ENCODE measurements at regions not wholly inside any gene's neighbourhood (a gene's known extent, or its start where the extent isn't known, plus 50 kb on each side); places are given as distances from the start of the nearest gene placed in this dataset.

DNA sequence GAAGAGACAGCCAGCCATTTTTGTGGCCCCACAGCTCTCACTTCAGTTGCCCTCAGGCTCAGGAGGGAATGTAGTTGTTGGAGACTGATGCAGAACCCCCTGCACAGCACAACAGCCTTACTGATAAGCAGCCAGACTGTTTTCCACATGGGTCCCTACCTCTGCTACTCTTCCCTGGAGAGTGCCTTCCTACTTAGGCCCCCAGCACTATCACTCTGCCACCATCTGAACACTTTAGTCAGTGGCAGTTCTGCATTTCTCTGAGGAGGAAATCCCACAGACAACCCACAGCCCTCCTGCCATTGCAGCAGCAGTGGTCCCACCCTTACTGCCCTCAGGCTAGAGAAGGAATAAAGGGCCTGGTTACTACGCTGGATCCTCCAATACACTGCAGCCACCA lies 61.8 kb upstream of the PTPRD start:
- no peak for DNase-seq (ENCODE audit: low read depth)

- no peak for DNase-seq (ENCODE audit: low read depth)
These were observed 65.2 kb upstream of the PTPRD start for GRCh38 chr9:10678010-10678409.

- no peak for DNase-seq (ENCODE audit: low read depth)
These were observed 66.0 kb upstream of the PTPRD start for GRCh38 chr9:10678790-10679189.

DNA sequence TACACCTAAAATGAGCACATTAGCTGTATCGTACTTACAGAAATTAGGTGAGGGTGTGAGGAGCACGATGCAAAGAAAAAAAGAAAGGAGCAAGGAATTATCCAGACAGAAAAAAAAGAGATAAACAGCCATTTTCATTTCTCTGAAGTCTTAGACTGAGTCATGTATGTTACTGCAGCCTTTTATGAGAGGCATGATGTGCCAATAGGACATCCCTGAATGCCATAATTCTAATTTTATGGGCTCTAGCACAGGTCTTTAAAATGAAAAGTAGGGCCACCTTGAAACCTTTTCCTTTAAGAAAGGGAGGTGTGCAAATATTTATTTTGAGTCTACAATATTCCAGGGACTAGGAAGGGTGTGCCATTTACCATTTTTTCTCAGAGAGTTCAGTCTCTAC lies 74.1 kb upstream of the PTPRD start:
- DNase-seq (ENCODE audit: low read depth): no peak

DNA sequence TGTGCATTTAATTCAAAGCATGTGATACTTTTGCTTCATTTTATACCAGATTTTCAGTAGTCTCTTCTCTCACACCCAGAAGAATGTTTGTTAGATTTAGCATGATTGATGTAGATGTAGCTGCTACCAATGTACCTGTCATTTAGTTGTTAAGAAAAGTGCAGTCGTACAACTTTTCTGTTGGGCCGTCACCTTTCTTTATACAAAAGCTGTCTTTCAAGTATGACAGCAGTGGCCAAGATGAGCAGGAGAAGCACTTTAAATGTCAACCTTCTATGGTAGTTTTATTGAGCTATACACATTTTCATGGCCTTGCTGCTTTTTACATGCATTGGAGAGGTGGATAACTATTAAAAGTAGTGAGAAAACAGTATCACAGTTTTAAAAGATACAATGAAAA lies 77.7 kb upstream of the PTPRD start:
- no peak for DNase-seq (ENCODE audit: low read depth)

DNA sequence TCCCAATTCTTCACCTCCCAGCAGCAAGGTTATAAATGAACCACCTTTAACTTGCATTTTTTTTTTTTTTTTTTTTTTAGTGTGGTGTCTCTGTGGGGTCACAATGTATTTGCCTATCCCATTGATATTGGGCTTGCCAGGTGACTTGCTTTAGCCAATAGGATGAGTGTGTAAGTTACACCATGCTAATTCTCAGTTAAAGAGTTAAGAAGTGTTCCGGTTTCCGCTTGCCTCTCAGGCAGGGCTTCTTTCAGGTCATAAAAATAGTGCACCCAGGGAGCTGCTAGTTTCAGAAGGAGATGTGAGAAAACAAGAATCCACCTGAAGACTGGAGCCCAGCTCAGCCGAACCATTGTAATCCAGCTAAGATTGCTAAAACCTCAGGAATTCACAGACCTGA lies 84.2 kb upstream of the PTPRD start:
- DNase-seq (ENCODE audit: low read depth): no peak

DNA sequence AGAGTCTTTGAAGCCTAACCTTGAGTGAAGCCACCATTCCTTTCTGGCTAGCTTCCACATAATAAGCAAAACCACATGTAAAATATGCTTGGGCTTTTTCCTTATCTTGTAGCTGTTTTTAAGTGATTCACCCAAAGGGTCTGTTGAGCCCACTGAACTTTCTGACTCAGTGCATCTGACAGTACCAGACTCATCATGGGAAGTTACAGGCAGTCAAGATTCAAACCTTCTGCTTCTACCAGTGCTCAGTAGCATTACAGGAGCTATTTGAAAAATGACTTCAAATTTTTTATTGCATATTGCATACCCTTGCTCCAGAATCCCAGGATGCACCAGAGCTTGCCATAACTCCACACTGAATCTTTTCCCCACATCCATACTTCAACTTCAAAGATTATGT lies 87.5 kb upstream of the PTPRD start:
- DNase-seq (ENCODE audit: low read depth): no peak

- no peak for DNase-seq (ENCODE audit: low read depth)
These were observed 88.1 kb upstream of the PTPRD start for GRCh38 chr9:10700915-10701314.

GRCh38 chr9:10701906-10702305 lies 89.1 kb upstream of the PTPRD start:
- no peak for DNase-seq (ENCODE audit: low read depth)

DNA sequence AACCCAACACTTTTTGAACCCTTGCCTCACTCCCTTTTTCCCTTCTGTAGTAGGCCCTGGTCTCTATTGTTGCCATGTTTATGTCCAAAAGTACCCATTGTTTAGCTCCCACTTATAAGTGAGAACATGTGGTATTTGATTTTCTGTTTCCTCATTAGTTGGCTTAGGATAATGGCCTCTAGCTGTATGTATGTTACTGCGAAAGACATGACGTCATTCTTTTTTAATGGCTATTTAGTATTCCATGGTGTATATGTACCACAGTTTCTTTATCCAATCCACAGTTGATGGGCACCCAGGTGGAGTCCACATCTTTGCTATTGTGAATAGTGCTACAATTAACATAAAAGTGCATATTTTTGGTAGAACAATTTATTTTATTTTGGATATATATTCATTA lies 90.3 kb upstream of the PTPRD start:
- no peak for DNase-seq (ENCODE audit: low read depth)

DNA sequence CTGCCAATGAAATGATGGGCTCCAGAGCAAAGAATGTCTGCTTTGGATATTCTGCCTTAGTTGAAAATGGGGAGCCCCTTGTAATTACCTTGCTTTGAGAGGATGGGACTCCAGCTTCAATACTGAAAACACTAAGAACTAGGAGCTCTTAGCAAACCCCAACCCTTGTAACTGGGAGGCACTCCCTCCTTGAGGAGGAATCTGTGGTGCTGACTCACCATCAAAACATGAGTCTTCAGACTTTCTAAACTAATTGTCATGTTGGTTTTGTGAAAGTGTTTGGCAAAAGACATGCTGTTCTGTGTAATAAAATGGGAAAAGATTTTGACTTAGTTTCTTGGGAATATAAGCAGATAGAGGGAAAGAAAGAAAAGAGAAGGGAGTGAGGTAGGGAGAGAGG lies 91.9 kb upstream of the PTPRD start:
- DNase-seq (ENCODE audit: low read depth): peak; percentile 41

DNA sequence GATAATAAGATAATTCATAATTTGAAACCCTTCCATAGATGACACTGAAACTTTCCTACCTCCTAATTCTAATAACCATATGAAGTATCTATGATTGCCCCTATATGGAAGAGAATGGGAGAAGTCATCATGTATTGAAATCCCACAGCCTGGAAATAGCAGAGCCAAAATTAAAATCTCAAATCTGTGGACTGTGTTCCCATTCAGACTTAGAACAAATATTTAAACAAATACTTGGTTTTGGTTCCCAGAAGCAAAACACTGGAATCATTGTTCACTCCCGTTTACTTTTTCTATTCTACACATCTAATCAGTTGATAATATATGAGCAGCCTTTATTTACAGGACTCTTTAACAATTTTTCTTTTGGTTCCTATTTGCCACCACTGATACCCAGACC lies 92.6 kb upstream of the PTPRD start:
- DNase-seq (ENCODE audit: low read depth): no peak

DNA sequence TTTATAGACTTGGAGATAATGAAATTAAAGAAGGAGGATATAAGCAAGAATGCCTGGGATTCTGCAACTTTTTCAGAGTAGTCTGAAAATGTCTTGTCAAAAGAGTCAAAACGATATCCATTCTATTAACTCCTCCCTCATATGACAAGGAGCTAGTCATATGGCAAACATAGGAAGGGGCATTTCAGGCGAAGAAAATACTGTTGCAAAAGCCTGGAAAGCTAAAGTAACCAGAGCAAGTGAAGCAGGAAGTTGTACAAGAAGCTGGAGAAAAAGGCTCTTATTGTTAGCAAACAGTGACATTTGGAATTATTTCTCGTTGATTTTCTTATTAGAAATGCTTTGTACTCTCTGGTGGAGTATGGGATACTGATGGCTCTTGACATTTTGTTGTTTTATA lies 94.0 kb upstream of the PTPRD start:
- no peak for DNase-seq (ENCODE audit: low read depth)

DNA sequence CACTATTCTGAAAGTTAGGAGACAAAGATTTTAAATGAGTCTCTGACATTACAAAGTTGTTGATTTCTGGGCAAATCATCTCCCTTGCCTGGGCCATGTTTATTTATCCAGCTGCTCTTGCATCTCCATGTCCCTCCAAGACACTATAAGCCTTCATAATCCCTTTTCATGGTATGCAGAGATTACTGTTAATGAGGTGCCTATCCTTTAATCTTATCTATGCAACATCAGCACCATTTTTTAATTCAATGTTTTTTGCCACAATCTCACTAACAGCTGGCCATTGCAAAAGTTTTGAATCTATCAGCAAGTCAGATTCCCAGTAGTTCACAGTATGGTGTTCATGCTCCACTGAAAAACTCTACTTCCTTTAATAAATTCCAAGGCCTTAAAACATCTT lies 108.5 kb upstream of the PTPRD start:
- no peak for DNase-seq (ENCODE audit: low read depth)

GRCh38 chr9:10729213-10729612 lies 116.4 kb upstream of the PTPRD start:
- no peak for DNase-seq (ENCODE audit: low read depth)

DNA sequence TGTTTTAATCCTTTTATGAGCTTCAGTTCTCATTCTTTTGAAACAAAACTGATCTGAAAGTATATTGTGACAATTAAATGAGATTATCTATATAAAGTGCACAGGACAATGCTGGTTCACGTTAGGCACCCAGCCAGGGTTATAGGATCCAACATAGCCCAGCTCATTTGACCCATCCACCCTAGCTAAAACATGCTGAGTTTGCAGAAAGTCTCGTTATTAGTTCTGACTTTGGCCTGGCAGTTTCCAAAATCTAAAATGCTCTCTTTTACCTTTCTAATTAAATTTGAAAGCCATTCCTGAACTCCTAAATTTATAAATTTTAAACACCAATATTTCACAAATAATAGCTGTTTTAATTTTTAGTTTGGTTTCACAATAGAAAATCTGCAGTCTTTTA lies 131.9 kb upstream of the PTPRD start:
- no peak for DNase-seq (ENCODE audit: low read depth)

GRCh38 chr9:10753474-10753873 lies 140.7 kb upstream of the PTPRD start:
- no peak for DNase-seq (ENCODE audit: low read depth)

GRCh38 chr9:10764481-10764880 lies 151.7 kb upstream of the PTPRD start:
- no peak for DNase-seq (ENCODE audit: low read depth)

- no peak for DNase-seq (ENCODE audit: low read depth)
These were observed 160.3 kb upstream of the PTPRD start for GRCh38 chr9:10773136-10773535.

GRCh38 chr9:10774051-10774450 lies 161.2 kb upstream of the PTPRD start:
- no peak for DNase-seq (ENCODE audit: low read depth)

DNA sequence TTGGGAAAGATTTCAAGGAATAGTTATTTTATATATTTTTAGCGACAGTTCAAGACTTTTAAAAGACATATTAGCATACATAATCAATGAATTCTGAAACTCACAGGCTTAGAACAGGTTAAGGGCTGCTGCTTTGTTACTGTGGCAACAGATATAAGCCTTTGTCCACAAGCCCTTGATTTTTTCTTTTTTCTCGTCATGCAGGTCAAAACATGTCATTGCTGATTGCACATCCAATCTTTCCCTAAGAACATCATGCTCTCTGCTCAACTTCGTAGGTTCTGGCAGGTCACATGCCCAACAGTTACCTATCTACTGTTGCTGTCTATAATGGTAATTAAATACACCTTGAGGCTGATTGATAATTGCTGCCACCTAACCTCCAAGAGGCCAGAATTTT lies 172.5 kb upstream of the PTPRD start:
- DNase-seq (ENCODE audit: low read depth): no peak

GRCh38 chr9:10793306-10793705 lies 180.5 kb upstream of the PTPRD start:
- no peak for DNase-seq (ENCODE audit: low read depth)

DNA sequence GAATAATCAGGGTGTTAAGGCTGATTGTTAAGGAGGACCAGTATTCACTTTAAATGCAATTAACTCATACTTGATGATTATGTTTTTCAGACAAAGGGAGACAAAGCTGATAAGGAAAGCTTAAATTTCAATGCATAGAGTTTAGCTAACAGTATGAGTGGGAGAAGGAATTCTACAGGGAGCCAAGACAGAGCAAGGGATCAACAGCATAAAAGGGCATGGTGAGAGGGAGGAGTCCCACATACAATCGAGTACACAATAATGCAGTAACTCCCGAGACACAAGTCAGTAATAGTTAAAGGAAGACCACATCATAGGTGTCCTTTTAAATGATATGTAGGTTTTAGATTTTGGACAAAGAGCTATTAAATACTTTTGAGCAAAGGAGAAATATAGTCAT lies 191.7 kb upstream of the PTPRD start:
- no peak for DNase-seq (ENCODE audit: low read depth)

DNA sequence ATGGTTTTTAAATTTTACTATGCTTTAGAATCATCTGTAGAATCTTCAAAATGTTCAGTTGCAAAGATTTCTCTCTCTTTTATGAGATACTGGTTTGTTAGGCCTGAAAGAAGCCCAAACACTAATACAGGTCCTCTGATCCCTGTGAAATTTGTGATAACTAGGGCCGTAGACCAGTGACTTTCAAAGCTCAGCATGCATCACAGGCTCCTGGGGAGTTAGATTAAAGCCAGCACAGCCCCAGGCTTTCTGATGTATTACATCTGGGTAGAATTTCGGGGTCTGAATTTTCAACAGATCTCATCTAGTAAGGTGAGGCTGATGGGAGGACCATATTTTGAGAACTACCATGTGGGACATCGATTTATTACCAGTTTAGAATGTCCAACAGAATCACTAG lies 194.1 kb upstream of the PTPRD start:
- DNase-seq (ENCODE audit: low read depth): no peak

GRCh38 chr9:10818206-10818605 lies 205.4 kb upstream of the PTPRD start:
- no peak for DNase-seq (ENCODE audit: low read depth)

All from HS-5 (cell line).